DND-41 (cell line): ENCODE measurements at regions not wholly inside any gene's neighbourhood (a gene's known extent, or its start where the extent isn't known, plus 50 kb on each side); places are given as distances from the start of the nearest gene placed in this dataset.

ENCODE experiments used
- ATAC-seq: fragments of 200-7000 bp; cut with Tn5 transposase; 3 replicates; pipeline ENCODE4 v1.9.1; 2021; ENCODE audit warnings: low read depth; ENCODE audit not compliant: insufficient read depth
- DNase-seq: peaks from one replicate; pipeline ENCODE4 v3.0.0-alpha.2; 2020
- H2AFZ ChIP-seq: 2 replicates; pipeline ENCODE4 v1.6.0; 2012; ENCODE audit warnings: low read depth, low read length
- H3K27ac ChIP-seq: 2 replicates; pipeline ENCODE4 v1.5.1; 2012; ENCODE audit warnings: low read length, inconsistent platforms
- H3K27me3 ChIP-seq: fragments of 200-600 bp; sonication (generic); 2 replicates; pipeline ENCODE4 v1.6.0; 2012; ENCODE audit warnings: low read length, mild to moderate bottlenecking, inconsistent platforms; ENCODE audit not compliant: insufficient read depth, poor library complexity
- H3K36me3 ChIP-seq: 2 replicates; pipeline ENCODE4 v1.5.1; 2012; ENCODE audit warnings: low read length, inconsistent platforms; ENCODE audit not compliant: insufficient read depth
- H3K4me1 ChIP-seq: 2 replicates; pipeline ENCODE4 v1.5.1; 2012; ENCODE audit warnings: mild to moderate bottlenecking, low read length; ENCODE audit not compliant: insufficient read depth
- H3K4me2 ChIP-seq: 2 replicates; pipeline ENCODE4 v1.6.0; 2012; ENCODE audit warnings: mild to moderate bottlenecking, moderate library complexity, low read length, inconsistent platforms; ENCODE audit not compliant: insufficient read depth
- H3K4me3 ChIP-seq, 2 experiments: fragments of 200-600 bp in 1 of 2; shearing (Covaris generic) in 1 of 2; 2 replicates each; pipeline ENCODE4 v1.5.1; 2012 to 2016; ENCODE audit warnings: inconsistent platforms in 2 of 2, low read length in 2 of 2, mild to moderate bottlenecking in 2 of 2, low read depth in 1 of 2, moderate library complexity in 1 of 2
- H3K79me2 ChIP-seq: 2 replicates; pipeline ENCODE4 v1.6.0; 2012; ENCODE audit warnings: low read length, inconsistent platforms; ENCODE audit not compliant: insufficient read depth
- H3K9ac ChIP-seq: 2 replicates; pipeline ENCODE4 v1.6.0; 2012; ENCODE audit warnings: low read depth, mild to moderate bottlenecking, inconsistent platforms, low read length, moderate library complexity
- H3K9me3 ChIP-seq: 2 replicates; pipeline ENCODE4 v1.5.1; 2012; ENCODE audit warnings: low read length, moderate library complexity, mild to moderate bottlenecking, inconsistent platforms; ENCODE audit not compliant: insufficient read depth, severe bottlenecking
- H4K20me1 ChIP-seq: 2 replicates; pipeline ENCODE4 v1.6.0; 2012; ENCODE audit warnings: low read length; ENCODE audit not compliant: insufficient read depth
- EZH2 ChIP-seq: IDR thresholded peaks from 3 replicates; pipeline ENCODE4 v1.6.1; 2012; ENCODE audit warnings: borderline replicate concordance, low read depth, mild to moderate bottlenecking, moderate library complexity, low read length, inconsistent platforms; ENCODE audit not compliant: severe bottlenecking
- TF ChIP-seq, protein P1 (sequence below): IDR thresholded peaks from 2 replicates; pipeline ENCODE4 v1.5.1; 2012; ENCODE audit warnings: borderline replicate concordance, low read length, moderate library complexity, mild to moderate bottlenecking; ENCODE audit not compliant: poor library complexity, severe bottlenecking; ENCODE audit errors: extremely low read depth

DNA sequence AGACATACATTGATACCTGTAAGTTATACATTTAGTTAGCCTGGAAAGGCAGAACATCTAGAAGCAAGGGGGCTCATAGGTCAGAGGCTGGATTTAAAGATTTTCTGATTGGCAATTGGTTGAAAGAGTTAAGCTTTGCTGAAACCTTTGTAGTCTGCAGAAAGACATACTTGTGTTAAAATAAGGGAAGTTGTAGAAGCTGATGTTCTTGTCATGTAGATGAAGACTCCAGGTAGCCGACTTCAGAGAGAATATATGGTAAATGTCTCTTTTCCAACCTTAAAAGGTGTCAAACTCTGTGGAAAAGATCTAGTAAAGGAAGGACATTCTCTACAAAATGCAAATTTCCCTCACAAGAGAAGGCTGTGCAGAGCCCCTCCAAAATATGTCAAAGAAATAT lies 62.9 kb upstream of the ADAMTS16 start:
- no peaks in the 10 kb centered on the region for H3K36me3 ChIP-seq
- no peak overlapping the region for H3K9ac ChIP-seq
- H2AFZ ChIP-seq, result no peak overlapping the region
- H3K4me2 ChIP-seq, result no peak overlapping the region
- H4K20me1 ChIP-seq, result no peaks in the 10 kb centered on the region
- H3K4me1 ChIP-seq, result no peaks in the 10 kb centered on the region
- no peaks in the 10 kb centered on the region for H3K9me3 ChIP-seq
- H3K27me3 ChIP-seq, result peaks cover 31% of the 10 kb centered on the region
- no peak for DNase-seq
- TF ChIP-seq, protein P1, sequence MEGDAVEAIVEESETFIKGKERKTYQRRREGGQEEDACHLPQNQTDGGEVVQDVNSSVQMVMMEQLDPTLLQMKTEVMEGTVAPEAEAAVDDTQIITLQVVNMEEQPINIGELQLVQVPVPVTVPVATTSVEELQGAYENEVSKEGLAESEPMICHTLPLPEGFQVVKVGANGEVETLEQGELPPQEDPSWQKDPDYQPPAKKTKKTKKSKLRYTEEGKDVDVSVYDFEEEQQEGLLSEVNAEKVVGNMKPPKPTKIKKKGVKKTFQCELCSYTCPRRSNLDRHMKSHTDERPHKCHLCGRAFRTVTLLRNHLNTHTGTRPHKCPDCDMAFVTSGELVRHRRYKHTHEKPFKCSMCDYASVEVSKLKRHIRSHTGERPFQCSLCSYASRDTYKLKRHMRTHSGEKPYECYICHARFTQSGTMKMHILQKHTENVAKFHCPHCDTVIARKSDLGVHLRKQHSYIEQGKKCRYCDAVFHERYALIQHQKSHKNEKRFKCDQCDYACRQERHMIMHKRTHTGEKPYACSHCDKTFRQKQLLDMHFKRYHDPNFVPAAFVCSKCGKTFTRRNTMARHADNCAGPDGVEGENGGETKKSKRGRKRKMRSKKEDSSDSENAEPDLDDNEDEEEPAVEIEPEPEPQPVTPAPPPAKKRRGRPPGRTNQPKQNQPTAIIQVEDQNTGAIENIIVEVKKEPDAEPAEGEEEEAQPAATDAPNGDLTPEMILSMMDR, result no peak
- TF ChIP-seq EZH2, result no peak
- no peaks in the 10 kb centered on the region for H3K79me2 ChIP-seq
- H3K27ac ChIP-seq, result no peak overlapping the region
- no peak overlapping the region for H3K4me3 ChIP-seq
- no peak for ATAC-seq

DNA sequence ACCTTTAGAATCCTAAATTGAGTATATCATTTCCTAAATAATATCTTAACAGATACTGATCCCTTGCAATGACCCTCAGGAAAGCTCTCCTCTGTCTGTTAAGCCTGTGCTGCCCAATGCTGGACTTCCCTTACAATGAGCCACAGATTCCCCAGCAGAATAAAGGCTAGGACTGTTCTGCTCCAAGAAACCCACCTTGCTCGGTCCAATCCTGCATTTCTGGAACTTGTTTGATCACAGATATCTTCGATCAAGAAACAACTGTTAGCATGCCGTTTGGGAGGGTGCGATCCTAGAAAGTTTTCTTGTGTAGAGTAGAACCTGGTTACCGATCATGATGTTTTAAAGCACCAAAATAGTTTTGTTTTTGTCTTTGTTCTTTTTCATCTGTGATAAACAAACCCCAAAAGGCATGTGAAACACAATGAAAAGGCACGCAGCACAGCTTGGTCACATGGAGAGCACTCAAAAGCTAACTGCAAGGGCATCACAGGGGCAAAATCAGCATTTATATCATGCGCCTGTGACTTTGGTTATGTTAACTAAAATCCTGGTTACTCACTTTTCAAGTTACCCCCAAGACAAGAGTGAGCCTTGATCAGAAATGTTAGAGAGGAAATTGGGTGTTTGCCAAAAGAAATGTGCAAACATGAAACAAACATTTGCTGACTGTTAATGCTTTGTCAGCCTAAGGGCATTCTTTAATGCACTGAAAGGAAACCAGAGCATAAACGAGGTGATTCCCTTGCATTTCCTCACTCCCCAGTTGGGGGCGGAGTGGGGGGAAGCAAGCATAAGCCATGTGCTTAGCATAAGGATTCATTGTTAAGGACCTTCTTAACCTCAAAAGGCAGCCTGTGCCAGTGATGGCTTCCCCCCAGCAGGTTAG lies 61.9 kb upstream of the ADAMTS16 start:
- Histone ChIP-seq H2AFZ (no peak overlapping the region), H3K9ac (no peak overlapping the region), H3K9me3 (no peaks in the 10 kb centered on the region), H3K36me3 (no peaks in the 10 kb centered on the region), H3K4me2 (no peak overlapping the region), H3K4me3 (no peak overlapping the region), H3K4me1 (no peaks in the 10 kb centered on the region), H3K79me2 (no peaks in the 10 kb centered on the region), H3K27me3 (peaks cover 30% of the 10 kb centered on the region), H4K20me1 (no peaks in the 10 kb centered on the region), H3K27ac (no peak overlapping the region)
- TF ChIP-seq, protein P1, result no peak
- TF ChIP-seq EZH2, result no peak
- ATAC-seq (no peak), DNase-seq (no peak)

DNA sequence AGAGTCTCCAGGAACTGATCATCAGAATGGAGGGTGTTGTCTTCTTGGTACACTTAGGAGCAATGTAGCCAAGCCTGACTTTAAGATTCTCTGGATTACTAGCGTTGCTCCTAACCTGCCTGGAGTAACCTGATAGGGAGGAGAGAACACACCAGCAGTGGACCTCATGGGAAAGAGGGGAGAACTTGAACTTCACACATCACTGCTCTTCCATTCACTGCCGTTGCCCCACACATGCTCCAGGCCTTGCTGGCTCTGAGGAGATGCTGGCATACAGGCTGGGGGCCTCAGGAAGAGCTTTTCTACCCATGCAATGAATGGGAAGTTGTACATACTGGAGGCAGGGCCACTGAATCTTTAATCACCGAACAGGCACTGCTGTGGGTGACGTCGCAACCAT lies 60.3 kb upstream of the ADAMTS16 start:
- no peaks in the 10 kb centered on the region for H3K4me1 ChIP-seq
- H3K79me2 ChIP-seq, result no peaks in the 10 kb centered on the region
- no peak for ATAC-seq
- H3K36me3 ChIP-seq, result no peaks in the 10 kb centered on the region
- H3K9me3 ChIP-seq, result no peaks in the 10 kb centered on the region
- H3K4me2 ChIP-seq, result no peak overlapping the region
- TF ChIP-seq, protein P1, result no peak
- TF ChIP-seq EZH2, result no peak
- no peak overlapping the region for H3K4me3 ChIP-seq
- no peak overlapping the region for H3K27ac ChIP-seq
- peaks cover 26% of the 10 kb centered on the region for H3K27me3 ChIP-seq
- no peaks in the 10 kb centered on the region for H4K20me1 ChIP-seq
- no peak overlapping the region for H2AFZ ChIP-seq
- H3K9ac ChIP-seq, result no peak overlapping the region
- DNase-seq, result no peak
